ENCODE measurements at regions not wholly inside any gene's neighbourhood (a gene's known extent, or its start where the extent isn't known, plus 50 kb on each side); places are given as distances from the start of the nearest gene placed in this dataset.
"Not testable (repeated sequence)": the region's sequence is repeated elsewhere in the genome, so short reads cannot be mapped to it uniquely, and the experiment has no call there.

DNA sequence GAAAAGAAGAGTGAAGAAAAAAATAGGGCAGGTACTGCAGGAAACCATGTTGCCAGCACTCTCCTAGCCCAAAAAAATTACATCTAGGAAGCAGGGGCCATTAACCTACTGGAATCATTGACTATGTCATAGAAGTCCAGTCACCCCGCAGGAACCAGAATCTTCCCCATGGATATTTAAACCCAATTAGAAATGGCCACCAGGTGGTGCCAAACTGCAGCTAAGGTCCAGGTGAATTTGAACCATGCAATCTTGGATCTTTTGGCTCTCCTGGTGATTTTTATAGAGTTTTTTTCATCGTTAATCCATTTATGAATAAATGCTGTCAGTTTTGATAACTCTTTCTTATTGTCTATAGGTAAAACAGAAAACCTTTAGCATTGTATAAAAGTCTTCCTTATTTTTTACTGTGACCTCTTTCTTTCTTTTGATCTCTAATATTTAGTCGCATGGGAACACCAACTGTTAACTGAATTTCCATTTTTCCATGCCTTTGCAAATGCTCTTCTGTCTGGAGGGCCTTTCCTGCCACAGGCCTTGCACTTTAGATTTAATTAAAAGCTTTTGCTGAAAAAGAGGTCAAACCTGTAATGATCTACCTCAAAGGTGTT, 147.5 kb upstream of the FGF10 start:
- Histone ChIP-seq H3K27ac (ENCODE audit: low read length) (no peak overlapping the region), H3K27me3 (ENCODE audit: low read depth, low read length) (no peaks in the 10 kb centered on the region), H3K9ac (ENCODE audit: low read length) (no peak overlapping the region)

DNA sequence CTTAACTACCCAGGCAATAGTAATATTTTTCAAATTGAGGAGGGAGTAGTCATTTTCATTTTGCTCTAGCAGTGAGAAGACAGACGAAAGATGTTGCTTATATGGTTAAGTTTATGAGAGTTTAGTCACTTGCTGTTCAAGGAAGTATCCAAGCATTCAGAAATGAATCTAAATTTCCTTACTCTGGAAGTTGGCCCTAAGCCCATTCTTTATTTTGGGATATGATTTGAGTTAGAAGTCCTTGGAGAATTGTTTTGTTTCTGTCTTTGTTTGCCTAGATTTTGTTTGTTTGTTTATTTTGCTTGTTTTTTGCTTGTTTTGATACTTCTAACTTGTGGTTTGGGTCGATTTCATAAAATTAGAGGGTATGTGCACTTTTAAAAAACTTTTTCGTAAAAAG, 146.4 kb upstream of the FGF10 start:
- no peak overlapping the region for H3K9ac ChIP-seq (ENCODE audit: low read length)
- H3K36me3 ChIP-seq (replicated peaks; ENCODE audit: low read depth, low read length), result no peaks in the 10 kb centered on the region
- H3K79me2 ChIP-seq (ENCODE audit: low read length), result no peaks in the 10 kb centered on the region
- H2AFZ ChIP-seq (ENCODE audit: low read depth, low read length), result no peak overlapping the region
- no peaks in the 10 kb centered on the region for H3K4me1 ChIP-seq (ENCODE audit: low read length)
- no peaks in the 10 kb centered on the region for H3K9me3 ChIP-seq (ENCODE audit: insufficient read depth, low read length)
- no peak for TF ChIP-seq EZH2phosphoT487 (IDR thresholded peaks at IDR 0.05; ENCODE audit: low read depth)
- TF ChIP-seq, protein P1, sequence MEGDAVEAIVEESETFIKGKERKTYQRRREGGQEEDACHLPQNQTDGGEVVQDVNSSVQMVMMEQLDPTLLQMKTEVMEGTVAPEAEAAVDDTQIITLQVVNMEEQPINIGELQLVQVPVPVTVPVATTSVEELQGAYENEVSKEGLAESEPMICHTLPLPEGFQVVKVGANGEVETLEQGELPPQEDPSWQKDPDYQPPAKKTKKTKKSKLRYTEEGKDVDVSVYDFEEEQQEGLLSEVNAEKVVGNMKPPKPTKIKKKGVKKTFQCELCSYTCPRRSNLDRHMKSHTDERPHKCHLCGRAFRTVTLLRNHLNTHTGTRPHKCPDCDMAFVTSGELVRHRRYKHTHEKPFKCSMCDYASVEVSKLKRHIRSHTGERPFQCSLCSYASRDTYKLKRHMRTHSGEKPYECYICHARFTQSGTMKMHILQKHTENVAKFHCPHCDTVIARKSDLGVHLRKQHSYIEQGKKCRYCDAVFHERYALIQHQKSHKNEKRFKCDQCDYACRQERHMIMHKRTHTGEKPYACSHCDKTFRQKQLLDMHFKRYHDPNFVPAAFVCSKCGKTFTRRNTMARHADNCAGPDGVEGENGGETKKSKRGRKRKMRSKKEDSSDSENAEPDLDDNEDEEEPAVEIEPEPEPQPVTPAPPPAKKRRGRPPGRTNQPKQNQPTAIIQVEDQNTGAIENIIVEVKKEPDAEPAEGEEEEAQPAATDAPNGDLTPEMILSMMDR (IDR thresholded peaks at IDR 0.05; ENCODE audit: low read depth, low read length), result no peak
- H3K27ac ChIP-seq (ENCODE audit: low read length), result no peak overlapping the region
- no peaks in the 10 kb centered on the region for H3K27me3 ChIP-seq (ENCODE audit: low read depth, low read length)
- no peak overlapping the region for H3K4me3 ChIP-seq (ENCODE audit: low read length)
- H3K4me2 ChIP-seq (ENCODE audit: low read length), result no peak overlapping the region
- H4K20me1 ChIP-seq (ENCODE audit: insufficient read depth, low read length), result no peaks in the 10 kb centered on the region

More for the DNA sequence above, 147.5 kb upstream of the FGF10 start:
- no peaks in the 10 kb centered on the region for H3K4me1 ChIP-seq (ENCODE audit: low read length)
- H3K4me3 ChIP-seq (ENCODE audit: low read length), result no peak overlapping the region
- H2AFZ ChIP-seq (ENCODE audit: low read depth, low read length), result no peak overlapping the region
- H4K20me1 ChIP-seq (ENCODE audit: insufficient read depth, low read length), result no peaks in the 10 kb centered on the region
- no peaks in the 10 kb centered on the region for H3K9me3 ChIP-seq (ENCODE audit: insufficient read depth, low read length)
- H3K79me2 ChIP-seq (ENCODE audit: low read length), result no peaks in the 10 kb centered on the region
- no peak overlapping the region for H3K4me2 ChIP-seq (ENCODE audit: low read length)
- TF ChIP-seq, protein P1 (IDR thresholded peaks at IDR 0.05; ENCODE audit: low read depth, low read length), result peak; percentile 68
- TF ChIP-seq EZH2phosphoT487 (IDR thresholded peaks at IDR 0.05; ENCODE audit: low read depth), result no peak
- no peaks in the 10 kb centered on the region for H3K36me3 ChIP-seq (replicated peaks; ENCODE audit: low read depth, low read length)

DNA sequence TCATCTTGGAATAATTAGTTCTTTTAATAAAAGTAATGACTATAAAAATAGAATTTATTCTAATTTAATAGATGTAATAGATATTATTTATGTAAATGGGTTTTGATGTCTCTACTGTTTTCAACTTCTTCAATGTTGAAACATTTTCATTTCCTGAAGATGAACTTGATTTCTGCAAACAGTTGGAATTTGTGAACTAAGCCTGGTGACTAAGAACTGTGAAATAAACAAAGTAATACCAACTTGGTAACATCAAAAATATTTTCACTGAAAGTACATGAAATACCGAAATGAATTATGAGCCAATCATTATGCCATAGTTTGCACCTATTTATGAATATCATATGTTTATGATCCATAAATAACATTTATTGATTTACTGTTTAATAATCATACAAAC, 143.8 kb upstream of the FGF10 start:
- no peak overlapping the region for H3K4me2 ChIP-seq (ENCODE audit: low read length)
- H3K4me1 ChIP-seq (ENCODE audit: low read length), result no peaks in the 10 kb centered on the region
- H4K20me1 ChIP-seq (ENCODE audit: insufficient read depth, low read length), result no peaks in the 10 kb centered on the region
- H3K9me3 ChIP-seq (ENCODE audit: insufficient read depth, low read length), result no peaks in the 10 kb centered on the region
- TF ChIP-seq, protein P1 (IDR thresholded peaks at IDR 0.05; ENCODE audit: low read depth, low read length), result no peak
- no peak for TF ChIP-seq EZH2phosphoT487 (IDR thresholded peaks at IDR 0.05; ENCODE audit: low read depth)
- H3K4me3 ChIP-seq (ENCODE audit: low read length), result no peak overlapping the region
- H2AFZ ChIP-seq (ENCODE audit: low read depth, low read length), result no peak overlapping the region
- H3K9ac ChIP-seq (ENCODE audit: low read length), result no peak overlapping the region
- no peaks in the 10 kb centered on the region for H3K36me3 ChIP-seq (replicated peaks; ENCODE audit: low read depth, low read length)
- H3K79me2 ChIP-seq (ENCODE audit: low read length), result no peaks in the 10 kb centered on the region
- H3K27ac ChIP-seq (ENCODE audit: low read length), result no peak overlapping the region
- H3K27me3 ChIP-seq (ENCODE audit: low read depth, low read length), result no peaks in the 10 kb centered on the region

DNA sequence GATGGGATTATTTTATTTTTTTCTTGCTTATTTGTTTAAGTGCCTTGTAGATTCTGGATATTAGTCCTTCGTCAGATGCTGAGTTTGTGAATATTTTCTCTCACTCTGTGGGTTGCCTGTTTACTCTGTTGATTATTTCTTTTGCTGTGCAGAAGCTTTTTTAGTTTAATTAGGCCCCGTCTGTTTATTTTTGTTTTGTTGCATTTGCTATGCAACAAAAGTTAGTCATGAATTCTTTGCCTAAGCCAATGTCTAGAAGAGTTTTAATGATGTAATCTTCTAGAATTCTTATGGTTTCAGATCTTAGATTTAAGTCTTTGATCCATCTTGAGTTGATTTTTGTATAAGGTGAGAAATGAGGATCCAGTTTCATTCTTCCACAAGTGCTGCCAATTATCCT, 142.5 kb upstream of the FGF10 start:
- H3K4me3 ChIP-seq (ENCODE audit: low read length); H3K36me3 ChIP-seq (replicated peaks; ENCODE audit: low read depth, low read length); H3K4me2 ChIP-seq (ENCODE audit: low read length); H3K27me3 ChIP-seq (ENCODE audit: low read depth, low read length); H2AFZ ChIP-seq (ENCODE audit: low read depth, low read length); H3K4me1 ChIP-seq (ENCODE audit: low read length); H4K20me1 ChIP-seq (ENCODE audit: insufficient read depth, low read length); H3K27ac ChIP-seq (ENCODE audit: low read length); H3K9ac ChIP-seq (ENCODE audit: low read length); H3K9me3 ChIP-seq (ENCODE audit: insufficient read depth, low read length); H3K79me2 ChIP-seq (ENCODE audit: low read length): not testable (repeated sequence)

DNA sequence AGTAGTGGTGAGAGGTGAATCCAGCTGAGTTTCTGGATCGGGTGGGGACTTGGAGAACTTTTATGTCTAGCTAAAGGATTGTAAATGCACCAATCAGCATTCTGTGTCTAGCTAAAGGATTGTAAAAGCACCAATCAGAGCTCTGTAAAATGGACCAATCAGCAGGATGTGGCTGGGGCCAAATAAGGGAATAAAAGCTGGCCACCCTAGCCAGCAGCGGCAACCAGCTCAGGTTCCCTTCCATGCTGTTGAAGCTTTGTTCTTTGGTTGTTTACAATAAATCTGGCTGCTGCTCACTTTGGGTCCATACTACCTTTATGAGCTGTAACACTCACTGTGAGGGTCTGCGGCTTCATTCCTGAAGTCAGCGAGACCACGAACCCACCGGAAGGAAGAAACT, 141.6 kb upstream of the FGF10 start:
- not testable (repeated sequence) for H3K4me1 ChIP-seq (ENCODE audit: low read length); H3K27me3 ChIP-seq (ENCODE audit: low read depth, low read length); H3K27ac ChIP-seq (ENCODE audit: low read length); H2AFZ ChIP-seq (ENCODE audit: low read depth, low read length); H4K20me1 ChIP-seq (ENCODE audit: insufficient read depth, low read length); H3K4me3 ChIP-seq (ENCODE audit: low read length); H3K9me3 ChIP-seq (ENCODE audit: insufficient read depth, low read length); H3K4me2 ChIP-seq (ENCODE audit: low read length); H3K36me3 ChIP-seq (replicated peaks; ENCODE audit: low read depth, low read length); H3K79me2 ChIP-seq (ENCODE audit: low read length); H3K9ac ChIP-seq (ENCODE audit: low read length)
